ENCODE measurements at regions not wholly inside any gene's neighbourhood (a gene's known extent, or its start where the extent isn't known, plus 50 kb on each side); places are given as distances from the start of the nearest gene placed in this dataset.

DNA sequence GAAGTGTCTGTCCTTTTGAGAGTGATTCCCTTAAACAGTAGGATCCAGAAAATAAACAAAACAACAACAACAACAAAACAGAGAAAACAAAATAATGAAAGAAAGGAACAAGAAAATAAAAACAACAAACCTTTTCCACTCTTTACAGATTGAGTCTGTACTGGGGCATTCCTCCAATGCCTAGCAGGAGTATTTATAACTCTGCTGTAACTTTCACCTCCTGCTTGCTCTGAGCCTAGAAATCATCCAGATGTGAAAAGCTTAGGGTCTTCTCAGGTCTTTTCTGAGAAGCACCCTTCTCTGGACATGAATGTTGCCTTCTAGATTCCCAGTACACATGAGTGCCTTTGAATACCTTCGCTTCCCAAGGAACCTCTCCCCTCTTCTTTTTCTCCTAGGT, 1239.4 kb downstream of the CNTNAP5 start:
- intact Hi-C loops (cut with DNase I; ENCODE audit: low total_unique reads), result no loop called here
- Histone ChIP-seq H3K27ac (no peak overlapping the region), H3K4me3 (no peak overlapping the region), H3K27me3 (no peaks in the 10 kb centered on the region), H3K9me3 (no peaks in the 10 kb centered on the region), H3K4me1 (no peaks in the 10 kb centered on the region), H3K36me3 (no peaks in the 10 kb centered on the region)
- no peak for DNase-seq (ENCODE audit: low spot score in 2 of 2)
- TF ChIP-seq POLR2AphosphoS5 (IDR thresholded peaks at IDR 0.05), result no peak

DNA sequence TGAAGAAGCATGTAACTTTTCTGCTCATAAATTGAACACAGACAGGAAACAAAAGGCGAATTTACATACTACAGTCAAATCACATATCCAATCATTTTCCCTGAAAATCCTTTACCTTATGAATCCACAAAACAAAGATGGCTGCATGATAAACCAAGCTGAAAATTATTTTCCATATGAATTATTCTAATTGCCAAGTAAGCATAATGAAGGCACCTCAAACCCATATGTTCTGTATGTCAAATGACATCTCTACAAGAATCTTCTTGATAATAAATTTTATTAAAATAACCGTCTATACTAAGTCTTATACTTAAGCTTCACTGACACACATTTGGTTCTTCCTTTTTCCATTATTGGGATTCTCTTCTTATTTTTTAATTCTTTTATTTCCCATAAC, 1242.6 kb downstream of the CNTNAP5 start:
- no peak overlapping the region for H3K4me3 ChIP-seq
- no peaks in the 10 kb centered on the region for H3K27me3 ChIP-seq
- H3K27ac ChIP-seq, result no peak overlapping the region
- TF ChIP-seq POLR2A (IDR thresholded peaks at IDR 0.05), result no peak
- TF ChIP-seq POLR2AphosphoS5 (IDR thresholded peaks at IDR 0.05), result no peak
- TF ChIP-seq CTCF (IDR thresholded peaks at IDR 0.05), result no peak
- intact Hi-C loops (cut with DNase I; ENCODE audit: low total_unique reads), result no loop called here
- H3K36me3 ChIP-seq, result no peaks in the 10 kb centered on the region
- no peaks in the 10 kb centered on the region for H3K9me3 ChIP-seq
- DNase-seq (ENCODE audit: low spot score in 2 of 2), result no peak
- no peaks in the 10 kb centered on the region for H3K4me1 ChIP-seq

GRCh38 chr2:125272651-125273050, 1247.6 kb downstream of the CNTNAP5 start:
- Histone ChIP-seq H3K9me3 (no peaks in the 10 kb centered on the region), H3K27me3 (no peaks in the 10 kb centered on the region), H3K36me3 (no peaks in the 10 kb centered on the region), H3K4me3 (no peak overlapping the region), H3K4me1 (no peaks in the 10 kb centered on the region), H3K27ac (no peak overlapping the region)
- intact Hi-C loops (cut with DNase I; ENCODE audit: low total_unique reads), result no loop called here
- DNase-seq (ENCODE audit: low spot score in 2 of 2), result no peak
- TF ChIP-seq CTCF (IDR thresholded peaks at IDR 0.05) (no peak), POLR2AphosphoS5 (IDR thresholded peaks at IDR 0.05) (no peak), POLR2A (IDR thresholded peaks at IDR 0.05) (no peak)

- DNase-seq (ENCODE audit: low spot score in 2 of 2), result no peak
- Histone ChIP-seq H3K36me3 (no peaks in the 10 kb centered on the region), H3K27ac (no peak overlapping the region), H3K4me3 (no peak overlapping the region), H3K4me1 (no peaks in the 10 kb centered on the region), H3K9me3 (no peaks in the 10 kb centered on the region), H3K27me3 (no peaks in the 10 kb centered on the region)
- intact Hi-C loops (cut with DNase I; ENCODE audit: low total_unique reads), result no loop called here
- no peak for TF ChIP-seq POLR2A (IDR thresholded peaks at IDR 0.05)
- no peak for TF ChIP-seq CTCF (IDR thresholded peaks at IDR 0.05)
- no peak for TF ChIP-seq POLR2AphosphoS5 (IDR thresholded peaks at IDR 0.05)
Observed at GRCh38 chr2:125274718-125275117, 1249.6 kb downstream of the CNTNAP5 start.

DNA sequence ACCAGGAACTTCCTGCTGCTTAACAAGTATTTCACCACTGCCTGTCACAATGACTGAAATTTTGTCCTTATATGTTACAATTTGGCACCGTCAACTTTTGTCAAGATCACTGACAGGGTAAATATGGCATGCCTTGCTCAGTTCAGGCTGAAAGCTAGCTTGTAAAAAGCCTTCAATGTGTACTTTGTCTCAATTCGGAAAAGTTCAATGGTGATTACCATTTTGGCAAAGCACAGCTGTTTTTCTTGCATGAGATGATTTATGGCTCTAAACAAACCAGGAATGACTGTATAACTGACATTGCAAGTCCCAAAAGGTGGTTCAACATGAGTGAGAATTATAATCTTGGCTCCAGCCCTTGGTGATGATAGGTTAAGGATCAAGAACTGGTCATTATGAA, 1255.2 kb downstream of the CNTNAP5 start:
- H3K9me3 ChIP-seq, result no peaks in the 10 kb centered on the region
- no peak for DNase-seq (ENCODE audit: low spot score in 2 of 2)
- TF ChIP-seq CTCF (IDR thresholded peaks at IDR 0.05) (no peak), POLR2A (IDR thresholded peaks at IDR 0.05) (no peak), POLR2AphosphoS5 (IDR thresholded peaks at IDR 0.05) (no peak)
- H3K27ac ChIP-seq, result no peak overlapping the region
- H3K4me1 ChIP-seq, result no peaks in the 10 kb centered on the region
- no peak overlapping the region for H3K4me3 ChIP-seq
- intact Hi-C loops (cut with DNase I; ENCODE audit: low total_unique reads), result no loop called here
- no peaks in the 10 kb centered on the region for H3K36me3 ChIP-seq
- no peaks in the 10 kb centered on the region for H3K27me3 ChIP-seq

DNA sequence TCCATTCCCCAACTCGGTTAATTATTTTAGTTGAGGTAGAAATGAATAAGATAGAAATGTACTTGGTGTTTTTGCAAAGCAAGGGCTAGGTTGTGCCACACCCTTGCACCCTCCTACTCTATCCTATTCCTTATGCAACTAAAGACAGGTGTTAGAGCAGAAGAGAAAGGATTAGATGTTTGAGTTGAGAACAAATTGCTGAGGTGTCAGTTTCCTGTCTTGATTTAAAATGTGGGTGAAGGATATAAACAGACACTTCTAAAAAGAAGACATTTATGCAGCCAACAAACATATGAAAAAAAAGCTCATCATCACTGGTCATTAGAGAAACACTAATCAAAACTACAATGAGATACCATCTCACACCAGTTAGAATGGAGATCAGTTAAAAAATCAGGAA, 1256.2 kb downstream of the CNTNAP5 start:
- DNase-seq (ENCODE audit: low spot score in 2 of 2), result no peak

More for the DNA sequence above, 1256.2 kb downstream of the CNTNAP5 start:
- H3K9me3 ChIP-seq, result no peaks in the 10 kb centered on the region
- TF ChIP-seq POLR2A (IDR thresholded peaks at IDR 0.05) (no peak), POLR2AphosphoS5 (IDR thresholded peaks at IDR 0.05) (no peak), CTCF (IDR thresholded peaks at IDR 0.05) (no peak)
- H3K27me3 ChIP-seq, result no peaks in the 10 kb centered on the region
- H3K27ac ChIP-seq, result no peak overlapping the region
- intact Hi-C loops (cut with DNase I; ENCODE audit: low total_unique reads), result no loop called here
- no peaks in the 10 kb centered on the region for H3K36me3 ChIP-seq
- H3K4me3 ChIP-seq, result no peak overlapping the region
- no peaks in the 10 kb centered on the region for H3K4me1 ChIP-seq
